ENCODE measurements at regions not wholly inside any gene's neighbourhood (a gene's known extent, or its start where the extent isn't known, plus 50 kb on each side); places are given as distances from the start of the nearest gene placed in this dataset.
A peak's percentile ranks its signal among the peaks of the same experiment; 100 is the strongest.

DNA sequence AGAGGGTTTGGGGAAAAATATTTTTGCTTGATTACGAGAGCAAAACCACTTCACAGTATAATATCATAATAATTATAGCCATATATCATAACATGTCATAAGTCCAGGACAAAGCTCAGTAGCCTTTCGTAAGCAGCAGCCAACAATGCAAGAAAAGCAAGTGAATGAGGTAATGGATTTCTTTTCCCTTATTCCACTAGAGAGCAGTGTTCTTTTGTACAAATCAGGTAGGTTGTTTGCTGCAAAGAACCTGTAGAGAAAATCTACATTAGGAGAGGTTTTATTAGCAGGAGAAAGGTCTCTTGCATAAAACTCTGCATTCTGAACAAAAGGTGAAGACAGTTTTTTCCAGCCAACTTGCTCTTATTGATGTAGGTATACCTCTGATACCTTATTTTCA lies 1033.4 kb downstream of the TLE4 start:
- H3K4me1 ChIP-seq: no peaks in the 10 kb centered on the region
- intact Hi-C loops (cut with DNase I; ENCODE audit: low total_unique reads): no loop called here
- no peak for ATAC-seq

GRCh38 chr9:80602291-80602690 lies 1030.5 kb downstream of the TLE4 start:
- DNase-seq: no peak
- no peaks in the 10 kb centered on the region for H3K27me3 ChIP-seq
- no peaks in the 10 kb centered on the region for H3K4me1 ChIP-seq
- in situ Hi-C loops (cut with MboI; ENCODE audit: low sequenced_read_pairs in 4 of 4): no loop called here
- H3K4me3 ChIP-seq: no peak overlapping the region
- ATAC-seq: no peak
- H3K36me3 ChIP-seq: no peaks in the 10 kb centered on the region
- no peak for TF ChIP-seq CTCF (IDR thresholded peaks at IDR 0.05 in 4 of 5, conservative IDR thresholded peaks at IDR 0.05 in 1 of 5)
- no peak for TF ChIP-seq POLR2A (IDR thresholded peaks at IDR 0.05)
- no peaks in the 10 kb centered on the region for H3K9me3 ChIP-seq
- H3K27ac ChIP-seq: no peak overlapping the region
- intact Hi-C loops (cut with DNase I; ENCODE audit: low total_unique reads): no loop called here

More for the DNA sequence above, 1033.4 kb downstream of the TLE4 start:
- Histone ChIP-seq H3K27me3 (no peaks in the 10 kb centered on the region), H3K4me3 (no peak overlapping the region), H3K36me3 (no peaks in the 10 kb centered on the region), H3K9me3 (no peaks in the 10 kb centered on the region), H3K27ac (no peak overlapping the region)
- DNase-seq: no peak
- in situ Hi-C loops (cut with MboI; ENCODE audit: low sequenced_read_pairs in 4 of 4): no loop called here
- no peak for TF ChIP-seq POLR2A (IDR thresholded peaks at IDR 0.05)
- TF ChIP-seq CTCF (IDR thresholded peaks at IDR 0.05 in 4 of 5, conservative IDR thresholded peaks at IDR 0.05 in 1 of 5): peak in 1 of 5 experiments; percentile 18

DNA sequence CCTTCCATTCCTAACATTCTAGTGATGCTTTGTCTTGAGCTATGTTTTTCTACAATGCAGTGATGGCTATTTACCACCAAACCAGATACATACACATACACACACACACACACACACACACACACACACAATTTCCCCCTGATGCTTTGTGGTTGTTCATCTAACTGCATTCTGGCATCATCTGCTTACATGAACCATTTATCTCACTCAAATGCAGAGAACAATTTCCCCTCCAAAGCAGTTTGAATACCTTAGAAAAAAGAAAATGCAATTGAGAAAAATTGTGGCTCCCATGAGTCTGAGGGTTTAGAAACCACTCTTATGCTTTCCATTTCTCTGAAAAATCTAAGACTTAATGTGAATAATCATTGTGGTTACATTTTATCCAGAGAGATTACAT lies 1024.8 kb downstream of the TLE4 start:
- DNase-seq: no peak
- Histone ChIP-seq H3K4me1 (no peaks in the 10 kb centered on the region), H3K27me3 (no peaks in the 10 kb centered on the region), H3K27ac (no peak overlapping the region), H3K36me3 (no peaks in the 10 kb centered on the region), H3K9me3 (no peaks in the 10 kb centered on the region), H3K4me3 (no peak overlapping the region)
- TF ChIP-seq POLR2A (IDR thresholded peaks at IDR 0.05) (no peak), CTCF (IDR thresholded peaks at IDR 0.05 in 4 of 5, conservative IDR thresholded peaks at IDR 0.05 in 1 of 5) (no peak)
- intact Hi-C loops (cut with DNase I; ENCODE audit: low total_unique reads): no loop called here
- ATAC-seq: no peak
- in situ Hi-C loops (cut with MboI; ENCODE audit: low sequenced_read_pairs in 4 of 4): no loop called here

DNA sequence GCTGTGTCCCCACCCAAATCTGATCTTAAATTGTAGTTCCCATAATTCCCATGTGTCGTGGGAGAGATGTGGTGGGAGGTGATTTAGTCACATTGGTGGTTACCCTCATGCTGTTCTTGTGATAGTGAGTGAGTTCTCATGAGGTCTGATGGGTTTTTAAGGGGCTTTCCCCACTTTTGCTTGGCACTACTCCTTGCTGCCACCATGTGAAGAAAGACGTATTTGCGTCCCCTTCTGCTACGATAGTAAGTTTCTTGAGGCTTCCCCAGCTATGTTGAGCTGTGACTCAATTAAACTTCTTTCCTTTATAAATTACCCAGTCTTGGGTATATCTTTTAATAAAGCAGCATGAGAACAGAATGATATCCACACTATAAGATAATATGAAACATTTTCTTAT lies 1023.4 kb downstream of the TLE4 start:
- no peaks in the 10 kb centered on the region for H3K27me3 ChIP-seq
- intact Hi-C loops (cut with DNase I; ENCODE audit: low total_unique reads) (no loop called here), in situ Hi-C loops (cut with MboI; ENCODE audit: low sequenced_read_pairs in 4 of 4) (no loop called here)
- DNase-seq (no peak), ATAC-seq (no peak)
- H3K4me3 ChIP-seq: no peak overlapping the region
- TF ChIP-seq CTCF (IDR thresholded peaks at IDR 0.05 in 4 of 5, conservative IDR thresholded peaks at IDR 0.05 in 1 of 5) (no peak), POLR2A (IDR thresholded peaks at IDR 0.05) (no peak)
- H3K9me3 ChIP-seq: no peaks in the 10 kb centered on the region
- no peak overlapping the region for H3K27ac ChIP-seq
- no peaks in the 10 kb centered on the region for H3K4me1 ChIP-seq
- H3K36me3 ChIP-seq: no peaks in the 10 kb centered on the region

- Histone ChIP-seq H3K4me3 (no peak overlapping the region), H3K36me3 (no peaks in the 10 kb centered on the region), H3K9me3 (no peaks in the 10 kb centered on the region), H3K4me1 (no peaks in the 10 kb centered on the region), H3K27ac (no peak overlapping the region), H3K27me3 (no peaks in the 10 kb centered on the region)
- in situ Hi-C loops (cut with MboI; ENCODE audit: low sequenced_read_pairs in 4 of 4) (no loop called here), intact Hi-C loops (cut with DNase I; ENCODE audit: low total_unique reads) (no loop called here)
- ATAC-seq (no peak), DNase-seq (no peak)
- TF ChIP-seq CTCF (IDR thresholded peaks at IDR 0.05 in 4 of 5, conservative IDR thresholded peaks at IDR 0.05 in 1 of 5): no peak
- no peak for TF ChIP-seq POLR2A (IDR thresholded peaks at IDR 0.05)
Measured at GRCh38 chr9:80592413-80592812, 1020.6 kb downstream of the TLE4 start.
